Hepatocyte (in vitro differentiated cells): ENCODE measurements at regions not wholly inside any gene's neighbourhood (a gene's known extent, or its start where the extent isn't known, plus 50 kb on each side); places are given as distances from the start of the nearest gene placed in this dataset.

Experiments
- DNase-seq: peaks from one replicate; pipeline ENCODE4 v3.0.0-alpha.2; 2016; ENCODE audit warnings: low spot score
- H2AFZ ChIP-seq: fragments of 200-600 bp; sonication (generic); 2 replicates; pipeline ENCODE4 v1.6.0; 2016; ENCODE audit warnings: antibody characterized with exemption, mild to moderate bottlenecking
- H3K27ac ChIP-seq: fragments of 200-600 bp; sonication (generic); 2 replicates; pipeline ENCODE4 v1.5.1; 2016; ENCODE audit warnings: mild to moderate bottlenecking
- H3K27me3 ChIP-seq: fragments of 200-600 bp; sonication (generic); 2 replicates; pipeline ENCODE4 v1.6.1; 2016
- H3K36me3 ChIP-seq: fragments of 200-600 bp; sonication (generic); replicated peaks from 2 replicates; pipeline ENCODE4 v1.5.1; 2016; ENCODE audit warnings: low read depth; ENCODE audit not compliant: insufficient read depth
- H3K4me1 ChIP-seq: fragments of 200-600 bp; sonication (generic); 2 replicates; pipeline ENCODE4 v1.5.1; 2016; ENCODE audit warnings: mild to moderate bottlenecking, moderate library complexity; ENCODE audit not compliant: insufficient read depth
- H3K4me2 ChIP-seq: fragments of 200-600 bp; sonication (generic); 2 replicates; pipeline ENCODE4 v1.6.0; 2016
- H3K4me3 ChIP-seq: fragments of 200-600 bp; sonication (generic); 2 replicates; pipeline ENCODE4 v1.5.1; 2016; ENCODE audit warnings: mild to moderate bottlenecking
- H3K79me2 ChIP-seq: fragments of 200-600 bp; sonication (generic); 2 replicates; pipeline ENCODE4 v1.6.0; 2017; ENCODE audit warnings: mild to moderate bottlenecking
- H3K9me2 ChIP-seq: fragments of 200-600 bp; sonication (generic); replicated peaks from 2 replicates; pipeline ENCODE4 v1.6.0; 2017; ENCODE audit warnings: mild to moderate bottlenecking; ENCODE audit not compliant: insufficient read depth
- H3K9me3 ChIP-seq: fragments of 200-600 bp; sonication (generic); 2 replicates; pipeline ENCODE4 v1.5.1; 2016; ENCODE audit warnings: low read depth, mild to moderate bottlenecking
- H4K20me1 ChIP-seq: fragments of 200-600 bp; sonication (generic); 2 replicates; pipeline ENCODE4 v1.6.0; 2016; ENCODE audit warnings: mild to moderate bottlenecking; ENCODE audit not compliant: insufficient read depth, poor library complexity, severe bottlenecking
- EZH2 ChIP-seq: fragments of 200-600 bp; sonication (generic); IDR thresholded peaks from 2 replicates; pipeline ENCODE4 v1.6.1; 2016; ENCODE audit warnings: antibody characterized with exemption, mild to moderate bottlenecking, borderline replicate concordance
- EZH2phosphoT487 ChIP-seq: fragments of 200-600 bp; sonication (generic); IDR thresholded peaks from one replicate; pipeline ENCODE4 v1.6.1; 2018; ENCODE audit warnings: antibody characterized with exemption, mild to moderate bottlenecking, low read depth, moderate library complexity; ENCODE audit not compliant: unreplicated experiment, severe bottlenecking
- WGBS: methylation state at CpG from one replicate; pipeline ENCODE4 v1.1.6; 2016; ENCODE audit warnings: low lambda C conversion rate; ENCODE audit errors: missing lambda C conversion rate; 5-methylcytosine and 5-hydroxymethylcytosine counted together
- TF ChIP-seq, protein P1 (sequence below): fragments of 200-600 bp; sonication (generic); IDR thresholded peaks from 2 replicates; pipeline ENCODE4 v1.5.1; 2016; ENCODE audit warnings: antibody characterized with exemption, mild to moderate bottlenecking; ENCODE audit not compliant: poor library complexity

DNA sequence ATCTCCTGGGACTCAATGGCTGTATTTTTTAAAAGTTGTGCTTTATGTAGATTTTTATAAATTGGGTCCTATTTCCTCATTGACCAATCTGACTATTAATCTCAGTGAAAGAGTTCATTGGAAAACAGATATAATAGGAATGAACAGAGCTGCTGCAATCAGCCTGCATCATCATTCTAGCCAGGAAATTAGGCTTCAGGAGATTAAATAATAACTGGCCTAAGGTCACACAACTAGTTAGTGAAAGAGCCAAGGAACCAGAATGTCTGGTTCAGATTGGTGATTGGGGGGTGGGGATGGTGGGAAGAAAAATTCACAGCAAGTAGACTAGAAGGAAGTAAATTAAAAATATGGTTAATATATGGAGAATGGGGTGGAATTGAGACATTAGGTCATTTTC lies 180.9 kb upstream of the ROPN1 start:
- no peaks in the 10 kb centered on the region for H3K36me3 ChIP-seq
- H3K79me2 ChIP-seq, result no peaks in the 10 kb centered on the region
- H2AFZ ChIP-seq, result no peak overlapping the region
- no peaks in the 10 kb centered on the region for H3K9me3 ChIP-seq
- H3K4me1 ChIP-seq, result peaks cover 4% of the 10 kb centered on the region
- no peaks in the 10 kb centered on the region for H3K27me3 ChIP-seq
- no peak overlapping the region for H3K4me2 ChIP-seq
- TF ChIP-seq, protein P1, sequence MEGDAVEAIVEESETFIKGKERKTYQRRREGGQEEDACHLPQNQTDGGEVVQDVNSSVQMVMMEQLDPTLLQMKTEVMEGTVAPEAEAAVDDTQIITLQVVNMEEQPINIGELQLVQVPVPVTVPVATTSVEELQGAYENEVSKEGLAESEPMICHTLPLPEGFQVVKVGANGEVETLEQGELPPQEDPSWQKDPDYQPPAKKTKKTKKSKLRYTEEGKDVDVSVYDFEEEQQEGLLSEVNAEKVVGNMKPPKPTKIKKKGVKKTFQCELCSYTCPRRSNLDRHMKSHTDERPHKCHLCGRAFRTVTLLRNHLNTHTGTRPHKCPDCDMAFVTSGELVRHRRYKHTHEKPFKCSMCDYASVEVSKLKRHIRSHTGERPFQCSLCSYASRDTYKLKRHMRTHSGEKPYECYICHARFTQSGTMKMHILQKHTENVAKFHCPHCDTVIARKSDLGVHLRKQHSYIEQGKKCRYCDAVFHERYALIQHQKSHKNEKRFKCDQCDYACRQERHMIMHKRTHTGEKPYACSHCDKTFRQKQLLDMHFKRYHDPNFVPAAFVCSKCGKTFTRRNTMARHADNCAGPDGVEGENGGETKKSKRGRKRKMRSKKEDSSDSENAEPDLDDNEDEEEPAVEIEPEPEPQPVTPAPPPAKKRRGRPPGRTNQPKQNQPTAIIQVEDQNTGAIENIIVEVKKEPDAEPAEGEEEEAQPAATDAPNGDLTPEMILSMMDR, result no peak
- TF ChIP-seq EZH2 (no peak), EZH2phosphoT487 (no peak)
- no peaks in the 10 kb centered on the region for H4K20me1 ChIP-seq
- no peaks in the 10 kb centered on the region for H3K9me2 ChIP-seq
- DNase-seq, result no peak
- H3K4me3 ChIP-seq, result no peak overlapping the region
- no peak overlapping the region for H3K27ac ChIP-seq

DNA sequence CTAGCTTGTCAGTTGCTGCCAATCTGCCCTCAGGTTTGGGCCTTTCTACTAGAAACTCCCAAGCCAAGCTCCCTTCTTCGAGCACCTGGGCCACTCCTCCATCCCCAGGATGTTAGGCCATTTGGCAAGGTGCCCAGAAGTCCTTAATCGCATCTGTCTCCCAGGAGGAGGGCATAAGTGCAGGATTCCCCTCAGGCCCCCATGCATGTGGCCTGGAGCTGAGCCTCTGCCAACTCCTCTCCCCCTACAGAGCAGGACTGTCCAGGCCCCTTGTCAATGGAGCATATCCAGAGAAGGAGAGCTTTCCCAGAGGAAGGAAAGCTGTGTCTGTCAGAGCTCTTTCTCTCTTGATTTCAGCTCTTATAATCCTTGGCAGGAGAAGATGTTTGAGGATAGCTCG lies 182.6 kb upstream of the ROPN1 start:
- WGBS, result 64% methylated on average over 3 of the region's 3 CpGs
- no peak overlapping the region for H3K27ac ChIP-seq
- no peaks in the 10 kb centered on the region for H4K20me1 ChIP-seq
- no peaks in the 10 kb centered on the region for H3K9me2 ChIP-seq
- H3K4me3 ChIP-seq, result no peak overlapping the region
- no peak for TF ChIP-seq EZH2phosphoT487
- TF ChIP-seq, protein P1, result no peak
- no peak for TF ChIP-seq EZH2
- H3K4me2 ChIP-seq, result no peak overlapping the region
- peaks cover 4% of the 10 kb centered on the region for H3K4me1 ChIP-seq
- no peak overlapping the region for H2AFZ ChIP-seq
- peak; percentile 18 for DNase-seq
- no peaks in the 10 kb centered on the region for H3K79me2 ChIP-seq
- no peaks in the 10 kb centered on the region for H3K9me3 ChIP-seq
- no peaks in the 10 kb centered on the region for H3K36me3 ChIP-seq
- H3K27me3 ChIP-seq, result no peaks in the 10 kb centered on the region

DNA sequence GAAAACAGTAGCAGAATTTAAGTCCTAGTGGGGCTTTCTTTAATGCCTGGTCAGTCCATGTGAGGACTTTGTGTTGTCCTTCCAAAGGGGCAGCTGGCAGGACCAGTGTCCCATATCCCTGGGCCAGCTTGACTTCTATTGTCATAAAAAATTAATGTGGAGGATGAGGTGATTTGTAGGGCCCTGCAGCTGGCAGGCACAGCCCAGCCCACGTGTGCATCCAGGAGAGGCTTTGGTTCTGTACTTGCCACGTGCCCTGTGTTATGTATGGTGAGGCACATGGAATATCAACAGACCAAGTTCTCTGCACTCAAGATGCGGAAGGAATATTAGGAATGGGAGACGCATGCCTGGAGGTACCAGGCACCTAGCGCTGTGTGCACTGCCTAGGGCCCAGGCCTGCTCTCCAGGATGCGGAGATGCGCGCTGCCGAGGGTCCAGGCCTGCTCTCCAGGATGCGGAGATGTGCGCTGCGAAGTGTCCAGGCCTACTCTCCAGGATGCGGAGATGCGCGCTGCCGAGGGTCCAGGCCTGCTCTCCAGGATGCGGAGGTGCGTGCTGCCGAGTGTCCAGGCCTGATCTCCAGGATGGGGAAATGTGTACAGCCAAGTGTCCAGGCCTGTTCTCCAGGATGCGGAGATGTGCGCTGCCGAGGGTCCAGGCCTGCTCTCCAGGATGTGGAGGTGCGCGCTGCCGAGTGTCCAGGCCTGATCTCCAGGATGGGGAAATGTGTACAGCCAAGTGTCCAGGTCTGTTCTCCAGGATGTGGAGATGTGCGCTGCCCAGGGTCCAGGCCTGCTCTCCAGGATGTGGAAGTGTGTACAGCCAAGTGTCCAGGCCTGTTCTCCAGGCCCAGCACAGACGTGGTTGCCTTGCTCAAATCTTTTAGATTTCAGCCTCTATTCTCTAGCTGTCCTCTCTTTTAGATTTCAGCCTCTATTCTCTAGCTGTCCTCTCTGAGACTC lies 183.3 kb upstream of the ROPN1 start:
- TF ChIP-seq EZH2phosphoT487 (no peak), EZH2 (no peak)
- TF ChIP-seq, protein P1, result no peak
- no peaks in the 10 kb centered on the region for H3K36me3 ChIP-seq
- no peak overlapping the region for H3K27ac ChIP-seq
- DNase-seq, result no peak
- no peak overlapping the region for H2AFZ ChIP-seq
- H3K4me1 ChIP-seq, result peaks cover 4% of the 10 kb centered on the region
- WGBS, result 96% methylated on average over 27 of the region's 27 CpGs
- no peaks in the 10 kb centered on the region for H4K20me1 ChIP-seq
- no peaks in the 10 kb centered on the region for H3K9me2 ChIP-seq
- H3K27me3 ChIP-seq, result no peaks in the 10 kb centered on the region
- H3K4me2 ChIP-seq, result no peak overlapping the region
- H3K4me3 ChIP-seq, result no peak overlapping the region
- no peaks in the 10 kb centered on the region for H3K9me3 ChIP-seq
- H3K79me2 ChIP-seq, result no peaks in the 10 kb centered on the region
